ENCODE measurements at regions not wholly inside any gene's neighbourhood (a gene's known extent, or its start where the extent isn't known, plus 50 kb on each side); places are given as distances from the start of the nearest gene placed in this dataset.
"Not testable (repeated sequence)": the region's sequence is repeated elsewhere in the genome, so short reads cannot be mapped to it uniquely, and the experiment has no call there.

GRCh38 chr6:30807566-30807965 lies 63.2 kb upstream of the IER3 start:
- DNase-seq (ENCODE audit: low read depth): not testable (repeated sequence)

- no peak for DNase-seq (ENCODE audit: low read depth)
Measured at GRCh38 chr6:30806581-30807183, 62.3 kb upstream of the IER3 start.

- DNase-seq (ENCODE audit: low read depth): no peak
Measured at GRCh38 chr6:30804333-30804732, 60.0 kb upstream of the IER3 start.

GRCh38 chr6:30802731-30803130 lies 58.4 kb upstream of the IER3 start:
- DNase-seq (ENCODE audit: low read depth): no peak

GRCh38 chr6:30801950-30802349 lies 57.6 kb upstream of the IER3 start:
- no peak for DNase-seq (ENCODE audit: low read depth)

- DNase-seq (ENCODE audit: low read depth): no peak
Measured at GRCh38 chr6:30800871-30801270, 56.5 kb upstream of the IER3 start.

GRCh38 chr6:30799210-30799609 lies 54.9 kb upstream of the IER3 start:
- no peak for DNase-seq (ENCODE audit: low read depth)

GRCh38 chr6:30798494-30798893 lies 54.1 kb upstream of the IER3 start:
- DNase-seq (ENCODE audit: low read depth): no peak

- no peak for DNase-seq (ENCODE audit: low read depth)
Measured at GRCh38 chr6:30795549-30796293, 51.4 kb upstream of the IER3 start.

All from RPMI7951 (cell line).